GM12892 (cell line): ENCODE measurements at regions not wholly inside any gene's neighbourhood (a gene's known extent, or its start where the extent isn't known, plus 50 kb on each side); places are given as distances from the start of the nearest gene placed in this dataset.

Experiments used
- DNase-seq: peaks from one replicate; pipeline ENCODE4 v3.0.0; 2011; ENCODE audit not compliant: insufficient read length
- FAIRE-seq: peaks from 2 replicates; lab custom pipeline; 2011; peaks lifted over from hg19 to GRCh38; lab: Jason Lieb, UNC
- POLR2A ChIP-seq: IDR thresholded peaks from 2 replicates; pipeline ENCODE4 v1.6.1; 2011; ENCODE audit warnings: low read depth, low read length, control low read depth
- POLR2AphosphoS5 ChIP-seq: IDR thresholded peaks from 2 replicates; pipeline ENCODE4 v1.6.1; 2011; ENCODE audit warnings: low read depth, low read length, control low read depth
- TAF1 ChIP-seq: IDR thresholded peaks from 2 replicates; pipeline ENCODE4 v1.6.1; 2011; ENCODE audit warnings: low read depth, mild to moderate bottlenecking, control low read depth, low read length, borderline replicate concordance

DNA sequence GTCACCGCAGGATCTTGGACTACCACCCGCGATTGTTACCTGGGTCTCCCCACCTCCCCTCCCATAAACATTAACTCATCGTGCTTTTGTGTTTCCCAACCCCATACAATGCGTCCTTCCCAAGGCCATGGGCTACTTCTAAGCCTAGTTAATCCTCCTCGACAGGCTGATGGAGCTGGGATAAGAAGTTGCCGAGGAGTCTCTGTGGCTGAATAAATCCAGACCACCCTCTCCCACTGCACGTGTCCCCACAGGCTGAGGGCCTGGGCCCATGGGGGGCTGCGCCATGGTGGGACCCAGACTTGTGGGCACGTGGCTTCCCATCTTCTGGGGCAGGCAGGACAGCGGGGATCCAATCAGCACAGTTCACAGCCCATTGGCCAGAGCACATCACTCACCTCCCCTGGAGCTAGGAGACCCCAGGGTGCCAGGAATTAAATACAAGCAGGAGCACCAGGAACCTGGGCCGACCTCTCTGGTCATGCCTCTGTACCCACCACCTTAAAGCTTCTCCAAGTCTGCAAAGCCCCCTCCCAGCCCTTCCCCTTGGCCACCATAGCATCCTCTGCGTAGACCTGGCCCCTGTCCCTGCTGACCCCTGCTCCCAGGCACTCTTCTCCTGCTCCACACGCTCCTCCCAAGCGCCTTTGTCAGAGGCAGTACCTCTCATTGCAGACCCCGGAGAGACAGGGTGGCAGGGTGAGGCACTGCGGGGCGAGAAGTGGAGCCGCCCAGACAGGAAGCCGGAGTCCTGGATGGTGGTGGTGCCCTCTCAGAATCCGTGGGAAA lies 51.0 kb upstream of the ID2 start:
- no peak for DNase-seq
- TF ChIP-seq POLR2AphosphoS5 (no peak), TAF1 (no peak), POLR2A (no peak)
- FAIRE-seq, result no peak

GRCh38 chr2:8631465-8632005 lies 50.3 kb upstream of the ID2 start:
- FAIRE-seq (no peak), DNase-seq (no peak)
- no peak for TF ChIP-seq POLR2A
- no peak for TF ChIP-seq TAF1
- TF ChIP-seq POLR2AphosphoS5, result no peak
